ENCODE measurements at regions not wholly inside any gene's neighbourhood (a gene's known extent, or its start where the extent isn't known, plus 50 kb on each side); places are given as distances from the start of the nearest gene placed in this dataset.

GRCh38 chr16:86939609-86940008, 361.3 kb downstream of the FOXL1 start:
- H2AFZ ChIP-seq (ENCODE audit: low read length), result no peak overlapping the region
- H3K9me2 ChIP-seq (replicated peaks; ENCODE audit: insufficient read depth, low read length), result no peaks in the 10 kb centered on the region
- no peaks in the 10 kb centered on the region for H3K36me3 ChIP-seq (replicated peaks; ENCODE audit: insufficient read depth, low read length)
- no peaks in the 10 kb centered on the region for H3K9me3 ChIP-seq (replicated peaks; ENCODE audit: insufficient read depth, low read length)
- H3K4me3 ChIP-seq (ENCODE audit: low read length), result no peak overlapping the region
- no peaks in the 10 kb centered on the region for H3K4me1 ChIP-seq (ENCODE audit: low read length)
- H4K20me1 ChIP-seq (ENCODE audit: insufficient read depth, low read length), result no peaks in the 10 kb centered on the region
- peaks cover 52% of the 10 kb centered on the region for H3K27me3 ChIP-seq (replicated peaks; ENCODE audit: insufficient read depth, low read length)
- H3K9ac ChIP-seq (ENCODE audit: low read length), result no peak overlapping the region
- H3K79me2 ChIP-seq (ENCODE audit: low read length), result no peaks in the 10 kb centered on the region
- H3F3A ChIP-seq (ENCODE audit: insufficient read depth, low read length), result no peaks in the 10 kb centered on the region
- TF ChIP-seq EZH2phosphoT487 (IDR thresholded peaks at IDR 0.05; ENCODE audit: low read length), result no peak
- TF ChIP-seq, protein P1, sequence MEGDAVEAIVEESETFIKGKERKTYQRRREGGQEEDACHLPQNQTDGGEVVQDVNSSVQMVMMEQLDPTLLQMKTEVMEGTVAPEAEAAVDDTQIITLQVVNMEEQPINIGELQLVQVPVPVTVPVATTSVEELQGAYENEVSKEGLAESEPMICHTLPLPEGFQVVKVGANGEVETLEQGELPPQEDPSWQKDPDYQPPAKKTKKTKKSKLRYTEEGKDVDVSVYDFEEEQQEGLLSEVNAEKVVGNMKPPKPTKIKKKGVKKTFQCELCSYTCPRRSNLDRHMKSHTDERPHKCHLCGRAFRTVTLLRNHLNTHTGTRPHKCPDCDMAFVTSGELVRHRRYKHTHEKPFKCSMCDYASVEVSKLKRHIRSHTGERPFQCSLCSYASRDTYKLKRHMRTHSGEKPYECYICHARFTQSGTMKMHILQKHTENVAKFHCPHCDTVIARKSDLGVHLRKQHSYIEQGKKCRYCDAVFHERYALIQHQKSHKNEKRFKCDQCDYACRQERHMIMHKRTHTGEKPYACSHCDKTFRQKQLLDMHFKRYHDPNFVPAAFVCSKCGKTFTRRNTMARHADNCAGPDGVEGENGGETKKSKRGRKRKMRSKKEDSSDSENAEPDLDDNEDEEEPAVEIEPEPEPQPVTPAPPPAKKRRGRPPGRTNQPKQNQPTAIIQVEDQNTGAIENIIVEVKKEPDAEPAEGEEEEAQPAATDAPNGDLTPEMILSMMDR (IDR thresholded peaks at IDR 0.05; ENCODE audit: low read length), result no peak
- no peak for TF ChIP-seq EZH2 (optimal IDR thresholded peaks at IDR 0.05; ENCODE audit: low read depth, low read length)
- no peak for DNase-seq
- H3K27ac ChIP-seq (ENCODE audit: low read length), result no peak overlapping the region
- H3K4me2 ChIP-seq (ENCODE audit: low read depth, low read length), result no peak overlapping the region

- Histone ChIP-seq H4K20me1 (ENCODE audit: insufficient read depth, low read length) (no peaks in the 10 kb centered on the region), H3K36me3 (replicated peaks; ENCODE audit: insufficient read depth, low read length) (no peaks in the 10 kb centered on the region), H3K4me2 (ENCODE audit: low read depth, low read length) (no peak overlapping the region), H3K9me3 (replicated peaks; ENCODE audit: insufficient read depth, low read length) (no peaks in the 10 kb centered on the region), H3K9ac (ENCODE audit: low read length) (no peak overlapping the region), H3K9me2 (replicated peaks; ENCODE audit: insufficient read depth, low read length) (no peaks in the 10 kb centered on the region), H3K27ac (ENCODE audit: low read length) (no peak overlapping the region), H3K4me3 (ENCODE audit: low read length) (no peak overlapping the region), H2AFZ (ENCODE audit: low read length) (no peak overlapping the region), H3K79me2 (ENCODE audit: low read length) (no peaks in the 10 kb centered on the region), H3K27me3 (replicated peaks; ENCODE audit: insufficient read depth, low read length) (peaks cover 55% of the 10 kb centered on the region), H3F3A (ENCODE audit: insufficient read depth, low read length) (no peaks in the 10 kb centered on the region), H3K4me1 (ENCODE audit: low read length) (no peaks in the 10 kb centered on the region)
- TF ChIP-seq EZH2phosphoT487 (IDR thresholded peaks at IDR 0.05; ENCODE audit: low read length) (no peak), EZH2 (optimal IDR thresholded peaks at IDR 0.05; ENCODE audit: low read depth, low read length) (no peak)
- TF ChIP-seq, protein P1 (IDR thresholded peaks at IDR 0.05; ENCODE audit: low read length), result no peak
- no peak for DNase-seq
Observed at GRCh38 chr16:86941731-86942130, 363.4 kb downstream of the FOXL1 start.

DNA sequence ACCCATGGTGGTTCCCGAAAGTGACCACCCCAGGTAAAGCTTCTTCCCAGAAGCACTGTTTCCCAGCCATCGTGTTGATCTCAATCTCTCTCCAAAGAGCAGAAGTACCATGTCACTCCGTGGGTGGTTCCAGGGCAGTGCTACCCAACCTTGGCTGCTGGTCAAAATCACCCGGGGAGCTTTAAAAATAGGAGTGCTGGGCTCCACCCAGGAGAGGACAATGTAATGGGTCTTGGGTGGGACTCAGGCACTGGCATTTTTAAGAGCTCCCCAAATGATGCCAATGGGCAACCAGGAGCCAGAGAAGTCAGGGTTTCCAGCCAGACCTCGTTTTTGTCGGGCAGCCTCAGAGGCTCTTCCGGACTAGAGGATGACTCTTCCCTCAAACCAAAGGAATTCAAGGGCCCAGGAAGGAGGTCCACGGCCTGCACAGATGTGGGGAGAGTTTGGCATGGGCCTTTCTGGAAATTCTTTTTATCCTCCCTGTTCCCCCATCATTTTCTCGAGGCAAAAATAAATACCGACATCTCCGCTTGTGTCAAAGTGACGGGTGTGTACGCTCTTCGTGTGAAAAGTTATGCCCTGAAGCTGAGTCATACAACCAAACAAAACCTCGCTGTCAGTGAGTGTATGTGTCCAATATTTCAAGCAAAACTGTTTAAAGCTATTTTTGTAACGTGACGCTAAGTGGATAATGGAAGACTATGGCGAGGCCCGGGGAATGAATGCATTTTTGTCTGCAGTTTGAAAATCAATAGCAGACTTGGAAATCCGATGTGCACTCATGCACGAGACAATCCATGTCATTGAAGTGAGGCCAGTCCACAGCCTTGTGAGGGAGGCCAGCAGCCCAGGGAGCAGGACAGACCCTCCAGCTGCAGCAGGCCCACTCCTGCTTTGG, 364.1 kb downstream of the FOXL1 start:
- no peaks in the 10 kb centered on the region for H3K36me3 ChIP-seq (replicated peaks; ENCODE audit: insufficient read depth, low read length)
- H3K9me3 ChIP-seq (replicated peaks; ENCODE audit: insufficient read depth, low read length), result no peaks in the 10 kb centered on the region
- H3K79me2 ChIP-seq (ENCODE audit: low read length), result no peaks in the 10 kb centered on the region
- H2AFZ ChIP-seq (ENCODE audit: low read length), result no peak overlapping the region
- no peak for DNase-seq
- H4K20me1 ChIP-seq (ENCODE audit: insufficient read depth, low read length), result no peaks in the 10 kb centered on the region
- H3K4me2 ChIP-seq (ENCODE audit: low read depth, low read length), result no peak overlapping the region
- H3K27ac ChIP-seq (ENCODE audit: low read length), result no peak overlapping the region
- H3K4me1 ChIP-seq (ENCODE audit: low read length), result no peaks in the 10 kb centered on the region
- TF ChIP-seq EZH2phosphoT487 (IDR thresholded peaks at IDR 0.05; ENCODE audit: low read length), result no peak
- no peak for TF ChIP-seq EZH2 (optimal IDR thresholded peaks at IDR 0.05; ENCODE audit: low read depth, low read length)
- TF ChIP-seq, protein P1 (IDR thresholded peaks at IDR 0.05; ENCODE audit: low read length), result no peak
- H3K27me3 ChIP-seq (replicated peaks; ENCODE audit: insufficient read depth, low read length), result peaks cover 49% of the 10 kb centered on the region
- no peak overlapping the region for H3K4me3 ChIP-seq (ENCODE audit: low read length)
- no peaks in the 10 kb centered on the region for H3K9me2 ChIP-seq (replicated peaks; ENCODE audit: insufficient read depth, low read length)
- no peaks in the 10 kb centered on the region for H3F3A ChIP-seq (ENCODE audit: insufficient read depth, low read length)
- H3K9ac ChIP-seq (ENCODE audit: low read length), result no peak overlapping the region
